GM12864 (cell line): ENCODE measurements at regions not wholly inside any gene's neighbourhood (a gene's known extent, or its start where the extent isn't known, plus 50 kb on each side); places are given as distances from the start of the nearest gene placed in this dataset.

Experiments used
- DNase-seq: peaks from one replicate; pipeline ENCODE4 v3.0.0-alpha.2; 2011; ENCODE audit warnings: low read depth
- H3K4me3 ChIP-seq: 2 replicates; pipeline ENCODE4 v1.5.1; 2011; ENCODE audit warnings: mild to moderate bottlenecking, low read depth, low read length, control low read depth
- CTCF ChIP-seq: IDR thresholded peaks from 2 replicates; pipeline ENCODE4 v1.5.1; 2011; ENCODE audit warnings: low read depth, mild to moderate bottlenecking, moderate library complexity, low read length, control low read depth, inconsistent platforms; ENCODE audit errors: missing control alignments

- H3K4me3 ChIP-seq: no peak overlapping the region
- no peak for TF ChIP-seq CTCF
- no peak for DNase-seq
These were observed 88.4 kb downstream of the CTTN start for GRCh38 chr11:70486731-70487130.

GRCh38 chr11:70487160-70487559 is 88.8 kb downstream of the CTTN start:
- DNase-seq: no peak
- H3K4me3 ChIP-seq: no peak overlapping the region
- TF ChIP-seq CTCF: no peak

- TF ChIP-seq CTCF: no peak
- no peak for DNase-seq
- H3K4me3 ChIP-seq: no peak overlapping the region
These were observed 89.4 kb downstream of the CTTN start for GRCh38 chr11:70487756-70488155.

GRCh38 chr11:70488171-70488703 is 89.9 kb downstream of the CTTN start:
- no peak for DNase-seq
- H3K4me3 ChIP-seq: no peak overlapping the region
- TF ChIP-seq CTCF: no peak

- TF ChIP-seq CTCF: no peak
- no peak for DNase-seq
- no peak overlapping the region for H3K4me3 ChIP-seq
These were observed 90.9 kb downstream of the CTTN start for GRCh38 chr11:70489276-70489675.

- H3K4me3 ChIP-seq: no peak overlapping the region
- no peak for TF ChIP-seq CTCF
- DNase-seq: peak; percentile 5
These were observed 91.9 kb downstream of the CTTN start for GRCh38 chr11:70490208-70490607.

GRCh38 chr11:70490723-70491558 is 92.6 kb downstream of the CTTN start:
- H3K4me3 ChIP-seq: no peak overlapping the region
- TF ChIP-seq CTCF: no peak
- no peak for DNase-seq
